Lung (tissue), 11 donors: ENCODE measurements at regions not wholly inside any gene's neighbourhood (a gene's known extent, or its start where the extent isn't known, plus 50 kb on each side); places are given as distances from the start of the nearest gene placed in this dataset.

Experiments used
- ATAC-seq: fragments of 200-7000 bp; cut with Tn5 transposase; one replicate; pipeline ENCODE4 v1.9.1; 2020; ENCODE audit warnings: moderate number of reproducible peaks; ENCODE audit not compliant: insufficient read depth, low FRiP score
- DNase-seq, 3 donors: peaks; one replicate each; pipeline ENCODE4 v3.0.0-alpha.2; 2013 to 2017
- H3K27ac ChIP-seq, 2 donors: one replicate each; pipeline ENCODE4 v1.5.1; 2013; ENCODE audit warnings: mild to moderate bottlenecking in 2 of 2, moderate library complexity in 2 of 2, control low read depth in 1 of 2, inconsistent platforms in 1 of 2, low read depth in 1 of 2, low read length in 1 of 2
- H3K27me3 ChIP-seq, 3 donors: one replicate each; pipeline ENCODE4 v1.5.1; 2013; ENCODE audit warnings: low read length in 2 of 3; ENCODE audit not compliant: control insufficient read depth in 3 of 3, insufficient read depth in 3 of 3
- H3K36me3 ChIP-seq, 4 donors: one replicate each; pipeline ENCODE4 v1.5.1; 2013; ENCODE audit warnings: low read length in 4 of 4, mild to moderate bottlenecking in 1 of 4, moderate library complexity in 1 of 4; ENCODE audit not compliant: control insufficient read depth in 4 of 4, insufficient read depth in 4 of 4
- H3K4me1 ChIP-seq, 5 donors: one replicate each; pipeline ENCODE4 v1.5.1; 2013; ENCODE audit warnings: low read length in 5 of 5, mild to moderate bottlenecking in 2 of 5, moderate library complexity in 1 of 5; ENCODE audit not compliant: control insufficient read depth in 5 of 5, insufficient read depth in 5 of 5
- H3K4me3 ChIP-seq: one replicate; pipeline ENCODE4 v1.5.1; 2013; ENCODE audit warnings: mild to moderate bottlenecking, control low read depth, moderate library complexity
- H3K9ac ChIP-seq, 2 donors: one replicate each; pipeline ENCODE4 v1.5.1; 2013; ENCODE audit warnings: low read length in 2 of 2, control low read depth in 1 of 2; ENCODE audit not compliant: insufficient read depth in 1 of 2
- H3K9me3 ChIP-seq, 4 donors: one replicate each; pipeline ENCODE4 v1.5.1; 2013; ENCODE audit warnings: low read length in 3 of 4, mild to moderate bottlenecking in 1 of 4, moderate library complexity in 1 of 4; ENCODE audit not compliant: control insufficient read depth in 4 of 4, insufficient read depth in 3 of 4
- WGBS, 2 donors: extraction: QIAGEN DNeasy Blood & Tissue Kit; methylation state at CpG; one replicate each; pipeline ENCODE4 v1.1.7; 2013; 5-methylcytosine and 5-hydroxymethylcytosine counted together
- TF ChIP-seq, protein P1 (sequence below): IDR thresholded peaks from 2 replicates; pipeline ENCODE4 v1.5.1; 2012; ENCODE audit warnings: mild to moderate bottlenecking; ENCODE audit errors: control extremely low read depth, extremely low read depth
- donor health status: control.
- donor health status: control.
- donor health status: Bipolar disorder and iron deficiency.
- donor health status: healthy.
- donor health status: DM: yes; HTN: yes; CAD: no.

DNA sequence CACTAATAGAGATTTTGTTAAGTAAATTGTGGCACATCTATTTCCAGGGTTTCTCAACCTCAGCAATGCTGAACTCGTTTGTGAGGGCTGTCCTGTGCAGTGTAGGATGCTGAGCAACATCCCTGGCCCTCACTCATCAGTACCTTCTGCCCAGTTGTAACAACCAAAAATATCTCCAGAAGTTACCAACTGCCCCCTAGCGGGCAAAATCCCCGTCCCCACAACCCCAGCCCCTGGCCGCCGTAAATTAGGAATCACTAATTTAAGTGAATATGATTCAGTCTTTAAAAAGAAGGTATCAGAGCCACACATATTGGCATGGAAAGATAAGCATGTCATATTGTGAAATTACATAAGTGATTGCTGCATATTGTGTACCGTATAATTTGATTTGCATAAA, 123.4 kb downstream of the ASB9 start:
- ATAC-seq (no peak), DNase-seq (no peak)
- H3K4me1 ChIP-seq: no peaks in the 10 kb centered on the region
- no peak overlapping the region for H3K9ac ChIP-seq
- H3K27me3 ChIP-seq: peaks cover 0 to 47% (median 29%) of the 10 kb centered on the region in 3 donors
- 21 to 36% methylated on average over 6 of the region's 6 CpGs for WGBS, 2 donors
- H3K27ac ChIP-seq: no peak overlapping the region
- TF ChIP-seq, protein P1, sequence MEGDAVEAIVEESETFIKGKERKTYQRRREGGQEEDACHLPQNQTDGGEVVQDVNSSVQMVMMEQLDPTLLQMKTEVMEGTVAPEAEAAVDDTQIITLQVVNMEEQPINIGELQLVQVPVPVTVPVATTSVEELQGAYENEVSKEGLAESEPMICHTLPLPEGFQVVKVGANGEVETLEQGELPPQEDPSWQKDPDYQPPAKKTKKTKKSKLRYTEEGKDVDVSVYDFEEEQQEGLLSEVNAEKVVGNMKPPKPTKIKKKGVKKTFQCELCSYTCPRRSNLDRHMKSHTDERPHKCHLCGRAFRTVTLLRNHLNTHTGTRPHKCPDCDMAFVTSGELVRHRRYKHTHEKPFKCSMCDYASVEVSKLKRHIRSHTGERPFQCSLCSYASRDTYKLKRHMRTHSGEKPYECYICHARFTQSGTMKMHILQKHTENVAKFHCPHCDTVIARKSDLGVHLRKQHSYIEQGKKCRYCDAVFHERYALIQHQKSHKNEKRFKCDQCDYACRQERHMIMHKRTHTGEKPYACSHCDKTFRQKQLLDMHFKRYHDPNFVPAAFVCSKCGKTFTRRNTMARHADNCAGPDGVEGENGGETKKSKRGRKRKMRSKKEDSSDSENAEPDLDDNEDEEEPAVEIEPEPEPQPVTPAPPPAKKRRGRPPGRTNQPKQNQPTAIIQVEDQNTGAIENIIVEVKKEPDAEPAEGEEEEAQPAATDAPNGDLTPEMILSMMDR: no peak
- H3K36me3 ChIP-seq: no peaks in the 10 kb centered on the region
- H3K9me3 ChIP-seq: no peaks in the 10 kb centered on the region
- H3K4me3 ChIP-seq: no peak overlapping the region

DNA sequence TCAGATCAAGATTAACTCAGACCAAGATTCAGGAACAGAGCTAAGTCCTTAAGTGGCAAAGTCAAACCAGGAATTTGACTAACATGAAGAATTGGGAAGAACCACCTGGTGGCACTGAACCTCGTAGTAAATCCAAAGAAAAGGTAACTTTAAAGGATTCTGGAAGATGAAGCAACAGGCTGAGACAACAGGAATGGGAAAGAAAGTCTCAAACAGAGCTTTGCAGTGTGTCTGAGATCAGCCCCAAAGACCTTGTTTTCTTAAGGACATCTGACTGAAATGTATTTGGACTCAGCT, 126.1 kb downstream of the ASB9 start:
- DNase-seq (no peak), ATAC-seq (no peak)
- Histone ChIP-seq H3K9ac (no peak overlapping the region), H3K36me3 (no peaks in the 10 kb centered on the region), H3K27me3 (peaks cover 0 to 44% (median 25%) of the 10 kb centered on the region in 3 donors), H3K4me1 (no peaks in the 10 kb centered on the region), H3K4me3 (no peak overlapping the region), H3K9me3 (no peaks in the 10 kb centered on the region), H3K27ac (no peak overlapping the region)
- TF ChIP-seq, protein P1: no peak
- WGBS, 2 donors: 41 to 57% methylated on average over 1 of the region's 1 CpG

DNA sequence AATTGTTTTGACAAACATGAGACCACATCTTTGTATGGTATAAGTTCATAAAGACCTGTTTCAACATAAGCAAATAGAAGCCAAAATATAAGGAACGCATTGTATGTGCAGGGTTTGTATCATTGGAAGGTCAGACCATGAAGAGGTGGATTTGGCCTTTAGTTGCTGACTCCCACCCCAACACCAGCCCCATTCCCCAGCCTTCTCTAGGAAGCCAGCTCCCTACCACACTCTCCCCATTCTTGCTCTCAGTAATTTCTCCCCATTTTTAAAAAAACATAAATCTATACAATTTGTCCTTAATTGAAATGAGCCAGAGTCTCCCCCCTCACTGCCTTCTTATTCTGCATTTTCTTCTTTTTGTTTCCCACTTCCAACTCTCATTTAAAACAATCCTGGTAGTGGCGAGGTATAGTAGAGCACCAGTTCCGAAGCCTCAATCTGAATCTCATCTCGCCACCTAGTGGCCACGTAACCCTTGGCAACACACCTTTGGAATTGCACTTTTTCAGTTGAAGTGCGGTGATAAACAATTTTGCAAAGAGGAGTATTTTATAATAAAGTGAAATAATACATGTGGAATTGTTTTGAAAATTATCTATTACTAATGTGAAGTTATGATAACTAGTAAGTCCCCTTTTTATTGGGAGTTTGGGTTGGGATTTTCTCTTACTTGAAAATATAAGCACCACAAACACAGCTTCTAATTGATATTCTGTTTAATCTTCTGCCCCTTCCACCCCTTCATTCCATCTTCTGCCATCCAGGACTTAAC, 126.6 kb downstream of the ASB9 start:
- peaks cover 0 to 2% (median 0%) of the 10 kb centered on the region in 4 donors for H3K9me3 ChIP-seq
- DNase-seq: peak; percentile 19 to 59 (median 19)
- no peak overlapping the region for H3K4me3 ChIP-seq
- H3K27ac ChIP-seq: no peak overlapping the region
- whole genome bisulfite sequencing, 2 donors: 21 to 25% methylated on average over 6 of the region's 6 CpGs
- no peaks in the 10 kb centered on the region for H3K36me3 ChIP-seq
- no peak for ATAC-seq
- no peaks in the 10 kb centered on the region for H3K4me1 ChIP-seq
- H3K27me3 ChIP-seq: peaks cover 0 to 47% (median 26%) of the 10 kb centered on the region in 3 donors
- H3K9ac ChIP-seq: no peak overlapping the region
- TF ChIP-seq, protein P1: peak; percentile 49
